OCI-LY1 (cell line): ENCODE measurements at regions not wholly inside any gene's neighbourhood (a gene's known extent, or its start where the extent isn't known, plus 50 kb on each side); places are given as distances from the start of the nearest gene placed in this dataset.

Source experiments
- H2AFZ ChIP-seq: fragments of 200-600 bp; sonication (generic), shearing (Covaris generic); 2 replicates; pipeline ENCODE4 v1.6.0; 2014; ENCODE audit warnings: antibody characterized with exemption, mild to moderate bottlenecking, low read length
- H3F3A ChIP-seq: fragments of 200-600 bp; sonication (generic), shearing (Covaris generic); 2 replicates; pipeline ENCODE4 v1.6.0; 2014; ENCODE audit warnings: mild to moderate bottlenecking, antibody characterized with exemption, low read length, moderate library complexity; ENCODE audit not compliant: insufficient read depth
- H3K27ac ChIP-seq: fragments of 200-600 bp; sonication (generic); 2 replicates; pipeline ENCODE4 v1.5.1; 2014; ENCODE audit warnings: low read length, mixed run types, mild to moderate bottlenecking, low read depth; ENCODE audit not compliant: poor library complexity, severe bottlenecking
- H3K27me3 ChIP-seq: fragments of 200-600 bp; sonication (generic); 2 replicates; pipeline ENCODE4 v1.6.0; 2014; ENCODE audit warnings: antibody characterized with exemption, mild to moderate bottlenecking, low read length, moderate library complexity; ENCODE audit not compliant: insufficient read depth
- H3K36me3 ChIP-seq: fragments of 200-600 bp; sonication (generic); 2 replicates; pipeline ENCODE4 v1.6.1; 2014; ENCODE audit warnings: mild to moderate bottlenecking, antibody characterized with exemption, low read length, moderate library complexity, mixed read lengths; ENCODE audit not compliant: insufficient read depth
- H3K4me1 ChIP-seq: fragments of 200-600 bp; sonication (generic); 2 replicates; pipeline ENCODE4 v1.5.1; 2014; ENCODE audit warnings: mild to moderate bottlenecking, low read length, moderate library complexity; ENCODE audit not compliant: insufficient read depth, severe bottlenecking
- H3K4me2 ChIP-seq: fragments of 200-600 bp; sonication (generic), shearing (Covaris generic); 2 replicates; pipeline ENCODE4 v1.6.1; 2014; ENCODE audit warnings: low read length
- H3K4me3 ChIP-seq: fragments of 200-600 bp; sonication (generic); 2 replicates; pipeline ENCODE4 v1.5.1; 2014; ENCODE audit warnings: low read length, low read depth, mild to moderate bottlenecking, mixed read lengths; ENCODE audit not compliant: poor library complexity, severe bottlenecking
- H3K79me2 ChIP-seq: fragments of 200-600 bp; shearing (Covaris generic); 2 replicates; pipeline ENCODE4 v1.6.1; 2016; ENCODE audit warnings: mixed run types, low read length, mixed read lengths; ENCODE audit not compliant: insufficient read depth
- H3K9ac ChIP-seq: fragments of 200-600 bp; sonication (generic), shearing (Covaris generic); 2 replicates; pipeline ENCODE4 v1.6.1; 2014; ENCODE audit warnings: mild to moderate bottlenecking, low read length, mixed read lengths
- H3K9me2 ChIP-seq: fragments of 200-600 bp; sonication (generic), shearing (Covaris generic); 2 replicates; pipeline ENCODE4 v1.6.1; 2014; ENCODE audit warnings: low read depth, mild to moderate bottlenecking, low read length, mixed read lengths
- H3K9me3 ChIP-seq: fragments of 200-600 bp; shearing (Covaris generic); 2 replicates; pipeline ENCODE4 v1.6.1; 2014; ENCODE audit warnings: low read length, mixed read lengths
- H4K20me1 ChIP-seq: fragments of 200-600 bp; sonication (generic), shearing (Covaris generic); 2 replicates; pipeline ENCODE4 v1.6.0; 2016; ENCODE audit warnings: mild to moderate bottlenecking, low read length; ENCODE audit not compliant: insufficient read depth
- CTCF ChIP-seq: fragments of 200-600 bp; sonication (generic), shearing (Covaris generic); IDR thresholded peaks from 2 replicates; pipeline ENCODE4 v1.5.1; 2017; ENCODE audit warnings: mild to moderate bottlenecking, antibody characterized with exemption, low read length, moderate library complexity, mixed read lengths
- EZH2 ChIP-seq: fragments of 200-600 bp; sonication (generic), shearing (Covaris generic); IDR thresholded peaks from 2 replicates; pipeline ENCODE4 v1.8.0; 2017; ENCODE audit warnings: borderline replicate concordance, mixed run types, mild to moderate bottlenecking, antibody characterized with exemption, low read length, moderate library complexity, mixed read lengths

- TF ChIP-seq EZH2 (no peak), CTCF (no peak)
- H3K27me3 ChIP-seq = no peaks in the 10 kb centered on the region
- no peaks in the 10 kb centered on the region for H3K4me1 ChIP-seq
- no peak overlapping the region for H3K4me3 ChIP-seq
- no peak overlapping the region for H2AFZ ChIP-seq
- no peaks in the 10 kb centered on the region for H3F3A ChIP-seq
- H3K9me3 ChIP-seq = no peaks in the 10 kb centered on the region
- H3K36me3 ChIP-seq = no peaks in the 10 kb centered on the region
- H3K4me2 ChIP-seq = no peak overlapping the region
- no peak overlapping the region for H3K9ac ChIP-seq
- H4K20me1 ChIP-seq = no peaks in the 10 kb centered on the region
- no peaks in the 10 kb centered on the region for H3K9me2 ChIP-seq
- H3K27ac ChIP-seq = no peak overlapping the region
- no peaks in the 10 kb centered on the region for H3K79me2 ChIP-seq
Measured at GRCh38 chr7:46658281-46658680, 737.2 kb upstream of the IGFBP3 start.

GRCh38 chr7:46654546-46655443 lies 733.7 kb upstream of the IGFBP3 start:
- H3K27me3 ChIP-seq = no peaks in the 10 kb centered on the region
- H2AFZ ChIP-seq = no peak overlapping the region
- no peaks in the 10 kb centered on the region for H3K4me1 ChIP-seq
- H3K9ac ChIP-seq = no peak overlapping the region
- H3K9me3 ChIP-seq = no peaks in the 10 kb centered on the region
- H3F3A ChIP-seq = no peaks in the 10 kb centered on the region
- no peaks in the 10 kb centered on the region for H3K36me3 ChIP-seq
- no peak for TF ChIP-seq CTCF
- H4K20me1 ChIP-seq = no peaks in the 10 kb centered on the region
- no peak overlapping the region for H3K4me3 ChIP-seq
- H3K4me2 ChIP-seq = no peak overlapping the region
- no peak overlapping the region for H3K27ac ChIP-seq
- no peaks in the 10 kb centered on the region for H3K79me2 ChIP-seq
- no peaks in the 10 kb centered on the region for H3K9me2 ChIP-seq

- Histone ChIP-seq H3K9me3 (no peaks in the 10 kb centered on the region), H3F3A (no peaks in the 10 kb centered on the region), H3K9ac (no peak overlapping the region), H2AFZ (no peak overlapping the region), H3K4me1 (no peaks in the 10 kb centered on the region), H4K20me1 (no peaks in the 10 kb centered on the region), H3K27ac (no peak overlapping the region), H3K36me3 (no peaks in the 10 kb centered on the region), H3K79me2 (no peaks in the 10 kb centered on the region), H3K4me2 (no peak overlapping the region), H3K9me2 (no peaks in the 10 kb centered on the region), H3K27me3 (no peaks in the 10 kb centered on the region), H3K4me3 (no peak overlapping the region)
- TF ChIP-seq EZH2 (no peak), CTCF (no peak)
Measured at GRCh38 chr7:46653848-46654247, 732.8 kb upstream of the IGFBP3 start.
